K562 (cell line): ENCODE measurements at regions not wholly inside any gene's neighbourhood (a gene's known extent, or its start where the extent isn't known, plus 50 kb on each side); places are given as distances from the start of the nearest gene placed in this dataset.

Experiments used
- HNRNPH1 ChIP-seq: fragments of 200-400 bp; formaldehyde crosslinking; optimal IDR thresholded peaks from 2 replicates; pipeline ENCODE3; 2017; ENCODE audit warnings: low read depth, mild to moderate bottlenecking, low read length, moderate library complexity
- RAD21 ChIP-seq, 2 experiments: fragments of 250-450 bp in 1 of 2; fragments of 450-650 bp in 1 of 2; sonication (Bioruptor Pico) in 1 of 2; formaldehyde crosslinking in 1 of 2; IDR thresholded peaks in 1 of 2; conservative IDR thresholded peaks in 1 of 2; 2 replicates each; pipeline versions ENCODE4 v1.4.0 to v1.8.0; 2020 to 2022; ENCODE audit warnings: mild to moderate bottlenecking in 2 of 2, moderate library complexity in 1 of 2
- TAL1 ChIP-seq: fragments of 450-650 bp; IDR thresholded peaks from 2 replicates; pipeline ENCODE4 v1.6.1; 2016; ENCODE audit warnings: mild to moderate bottlenecking
- TF ChIP-seq, protein P1 (sequence below), 3 experiments: IDR thresholded peaks in 2 of 3; conservative IDR thresholded peaks in 1 of 3; 2 replicates each; pipeline ENCODE4 v1.5.1; 2011 to 2012; ENCODE audit warnings: low read length in 3 of 3, mild to moderate bottlenecking in 3 of 3, control low read depth in 2 of 3, improper control_type of control experiment in 1 of 3, inconsistent platforms in 1 of 3, low read depth in 1 of 3, mixed read lengths in 1 of 3, moderate library complexity in 1 of 3; ENCODE audit not compliant: insufficient read depth in 2 of 3
- TF ChIP-seq, protein P2 (sequence below): fragments of 450-650 bp; formaldehyde crosslinking; IDR thresholded peaks from 2 replicates; pipeline ENCODE4 v1.4.0; 2020; ENCODE audit warnings: mild to moderate bottlenecking, mixed read lengths

DNA sequence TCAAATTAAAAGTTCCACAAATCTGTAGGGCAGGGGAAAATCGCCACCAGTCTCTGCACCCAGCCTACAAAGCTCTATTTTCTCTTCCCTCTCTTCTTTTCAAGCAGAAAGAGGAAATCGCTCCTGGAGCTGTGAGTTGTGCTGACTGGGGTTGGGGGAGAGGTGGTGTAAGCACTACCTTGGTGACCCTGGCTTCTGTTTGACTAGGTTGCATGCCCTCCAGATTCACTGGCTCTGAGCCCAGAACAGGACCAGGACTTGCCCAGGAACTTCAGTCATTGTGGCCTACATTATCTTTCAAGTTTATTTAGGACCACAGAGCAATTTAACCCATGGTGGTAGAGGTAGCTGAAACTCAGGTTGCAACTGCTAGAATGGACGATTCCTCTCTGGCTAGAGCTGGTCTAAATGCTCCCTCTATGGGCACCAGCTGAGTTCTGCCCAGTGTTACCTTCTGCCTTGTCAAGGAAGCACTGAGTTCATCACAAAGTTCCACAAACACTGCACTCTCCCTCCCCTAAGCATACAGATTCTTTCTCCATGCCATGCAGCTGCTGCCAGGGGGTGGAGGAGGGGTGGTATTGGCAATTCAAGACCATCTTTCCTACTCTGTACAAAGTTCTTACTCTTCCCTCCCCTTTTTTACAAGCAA, 122.0 kb upstream of the BMP5 start:
- no peak for TF ChIP-seq HNRNPH1
- TF ChIP-seq, protein P1, sequence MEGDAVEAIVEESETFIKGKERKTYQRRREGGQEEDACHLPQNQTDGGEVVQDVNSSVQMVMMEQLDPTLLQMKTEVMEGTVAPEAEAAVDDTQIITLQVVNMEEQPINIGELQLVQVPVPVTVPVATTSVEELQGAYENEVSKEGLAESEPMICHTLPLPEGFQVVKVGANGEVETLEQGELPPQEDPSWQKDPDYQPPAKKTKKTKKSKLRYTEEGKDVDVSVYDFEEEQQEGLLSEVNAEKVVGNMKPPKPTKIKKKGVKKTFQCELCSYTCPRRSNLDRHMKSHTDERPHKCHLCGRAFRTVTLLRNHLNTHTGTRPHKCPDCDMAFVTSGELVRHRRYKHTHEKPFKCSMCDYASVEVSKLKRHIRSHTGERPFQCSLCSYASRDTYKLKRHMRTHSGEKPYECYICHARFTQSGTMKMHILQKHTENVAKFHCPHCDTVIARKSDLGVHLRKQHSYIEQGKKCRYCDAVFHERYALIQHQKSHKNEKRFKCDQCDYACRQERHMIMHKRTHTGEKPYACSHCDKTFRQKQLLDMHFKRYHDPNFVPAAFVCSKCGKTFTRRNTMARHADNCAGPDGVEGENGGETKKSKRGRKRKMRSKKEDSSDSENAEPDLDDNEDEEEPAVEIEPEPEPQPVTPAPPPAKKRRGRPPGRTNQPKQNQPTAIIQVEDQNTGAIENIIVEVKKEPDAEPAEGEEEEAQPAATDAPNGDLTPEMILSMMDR (IDR thresholded peaks at IDR 0.05 in 2 of 3, conservative IDR thresholded peaks at IDR 0.05 in 1 of 3; ENCODE audit: insufficient read depth in 2 of 3, low read depth in 1 of 3, low read length in 3 of 3): no peak
- TF ChIP-seq, protein P2, sequence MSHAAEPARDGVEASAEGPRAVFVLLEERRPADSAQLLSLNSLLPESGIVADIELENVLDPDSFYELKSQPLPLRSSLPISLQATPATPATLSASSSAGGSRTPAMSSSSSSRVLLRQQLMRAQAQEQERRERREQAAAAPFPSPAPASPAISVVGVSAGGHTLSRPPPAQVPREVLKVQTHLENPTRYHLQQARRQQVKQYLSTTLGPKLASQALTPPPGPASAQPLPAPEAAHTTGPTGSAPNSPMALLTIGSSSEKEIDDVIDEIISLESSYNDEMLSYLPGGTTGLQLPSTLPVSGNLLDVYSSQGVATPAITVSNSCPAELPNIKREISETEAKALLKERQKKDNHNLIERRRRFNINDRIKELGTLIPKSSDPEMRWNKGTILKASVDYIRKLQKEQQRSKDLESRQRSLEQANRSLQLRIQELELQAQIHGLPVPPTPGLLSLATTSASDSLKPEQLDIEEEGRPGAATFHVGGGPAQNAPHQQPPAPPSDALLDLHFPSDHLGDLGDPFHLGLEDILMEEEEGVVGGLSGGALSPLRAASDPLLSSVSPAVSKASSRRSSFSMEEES: no peak
- TF ChIP-seq RAD21 (CRISPR knock-in tag; conservative IDR thresholded peaks at IDR 0.05 in 1 of 2, IDR thresholded peaks at IDR 0.05 in 1 of 2): no peak
- no peak for TF ChIP-seq TAL1
